Occipital lobe (tissue), 1 donor: ENCODE measurements at regions not wholly inside any gene's neighbourhood (a gene's known extent, or its start where the extent isn't known, plus 50 kb on each side); places are given as distances from the start of the nearest gene placed in this dataset.

Experiments used
- DNase-seq: peaks from one replicate; lab custom pipeline; 2025; lab: John Stamatoyannopoulos, UW

DNA sequence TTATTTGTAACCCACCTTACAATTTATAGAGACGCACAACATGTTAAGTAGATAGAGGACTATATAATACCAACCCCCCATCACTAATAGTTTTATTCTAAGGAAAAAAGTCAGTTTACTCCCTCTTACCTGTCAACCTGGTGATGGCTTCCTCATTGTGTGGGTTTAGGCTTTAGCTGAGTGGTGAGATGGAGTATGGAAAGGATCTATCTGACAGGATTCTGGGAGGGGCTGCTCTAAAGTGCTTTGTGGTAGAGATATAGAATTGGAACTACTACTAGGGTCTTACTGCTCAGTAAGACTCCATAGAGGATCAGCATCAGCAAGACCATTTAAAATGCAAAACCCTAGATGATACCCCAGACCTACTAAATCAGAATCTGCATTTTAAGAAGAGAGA lies 82.1 kb upstream of the IFNE start:
- no peak for DNase-seq

DNA sequence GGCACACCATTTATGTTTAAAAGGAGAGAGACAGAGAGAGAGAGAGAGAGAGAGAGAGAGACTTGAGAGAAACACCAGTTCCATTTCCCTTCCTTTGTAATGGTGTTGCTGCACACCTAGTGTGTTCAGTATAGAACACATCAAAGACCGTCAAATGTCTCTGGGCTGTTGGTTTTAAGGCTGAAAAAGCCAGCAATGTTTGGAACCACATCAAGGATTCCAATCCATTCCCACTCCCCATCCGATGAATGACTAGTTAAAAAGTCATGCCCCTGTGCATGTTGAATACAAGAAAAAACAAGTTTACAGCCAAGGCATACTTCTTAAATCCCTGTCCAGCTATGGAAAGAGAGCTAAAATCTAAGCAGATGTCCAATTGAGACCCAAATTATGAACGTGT lies 83.0 kb upstream of the IFNE start:
- DNase-seq: no peak

DNA sequence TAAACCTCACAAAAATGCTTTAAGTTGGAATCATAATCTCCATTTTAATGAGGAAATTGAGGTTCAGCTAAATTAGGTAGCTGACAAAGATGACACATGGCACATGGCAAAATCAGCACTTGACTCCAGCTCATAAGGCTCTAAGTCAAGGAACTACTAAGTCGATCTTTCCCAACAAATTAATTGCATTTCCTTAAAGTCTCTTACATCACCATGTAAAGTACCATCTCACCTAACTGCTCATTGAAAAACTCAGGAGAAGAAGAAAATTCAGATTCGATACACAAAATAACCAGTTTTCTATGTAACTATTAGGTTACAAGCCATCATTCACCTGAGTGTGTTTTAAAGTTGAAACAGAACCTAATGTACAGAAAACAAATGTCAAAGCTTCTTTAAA lies 85.8 kb upstream of the IFNE start:
- no peak for DNase-seq

DNA sequence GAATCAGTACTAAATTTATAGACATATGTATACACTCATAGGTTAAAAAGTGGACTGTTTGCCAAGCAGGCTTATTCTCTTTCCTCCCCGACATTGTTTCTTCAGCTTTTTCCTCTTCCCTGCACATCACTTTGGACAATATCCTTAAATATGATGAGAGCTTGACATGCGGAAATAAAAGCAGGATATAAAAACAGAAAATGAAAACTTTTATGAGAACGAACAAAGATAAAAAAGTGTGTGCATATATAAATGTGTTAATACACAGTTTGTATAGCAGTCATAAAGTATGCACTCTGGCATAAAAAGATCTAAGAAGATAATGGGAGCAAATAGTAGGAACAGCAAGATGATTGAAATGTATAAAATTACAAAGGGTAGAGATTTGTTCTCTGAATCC lies 86.4 kb upstream of the IFNE start:
- no peak for DNase-seq

DNA sequence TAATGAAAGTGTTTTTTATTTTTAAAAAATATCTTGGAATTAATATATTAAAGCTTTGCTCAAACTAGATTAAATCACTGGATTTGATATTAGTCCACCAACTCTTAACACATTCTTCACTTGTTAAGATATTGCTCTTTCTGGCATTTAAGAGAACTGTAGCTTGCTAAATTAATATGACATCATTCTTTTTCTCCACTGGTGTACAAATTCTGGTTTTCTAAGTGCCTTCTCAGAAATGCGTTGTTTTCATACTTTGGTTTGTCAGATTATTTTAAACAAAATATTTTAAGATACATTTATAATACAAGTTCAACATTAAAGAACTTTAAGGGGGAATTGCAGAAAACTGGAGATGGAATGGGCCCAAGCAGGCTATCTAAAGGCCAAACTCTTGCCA lies 87.6 kb upstream of the IFNE start:
- DNase-seq: no peak

DNA sequence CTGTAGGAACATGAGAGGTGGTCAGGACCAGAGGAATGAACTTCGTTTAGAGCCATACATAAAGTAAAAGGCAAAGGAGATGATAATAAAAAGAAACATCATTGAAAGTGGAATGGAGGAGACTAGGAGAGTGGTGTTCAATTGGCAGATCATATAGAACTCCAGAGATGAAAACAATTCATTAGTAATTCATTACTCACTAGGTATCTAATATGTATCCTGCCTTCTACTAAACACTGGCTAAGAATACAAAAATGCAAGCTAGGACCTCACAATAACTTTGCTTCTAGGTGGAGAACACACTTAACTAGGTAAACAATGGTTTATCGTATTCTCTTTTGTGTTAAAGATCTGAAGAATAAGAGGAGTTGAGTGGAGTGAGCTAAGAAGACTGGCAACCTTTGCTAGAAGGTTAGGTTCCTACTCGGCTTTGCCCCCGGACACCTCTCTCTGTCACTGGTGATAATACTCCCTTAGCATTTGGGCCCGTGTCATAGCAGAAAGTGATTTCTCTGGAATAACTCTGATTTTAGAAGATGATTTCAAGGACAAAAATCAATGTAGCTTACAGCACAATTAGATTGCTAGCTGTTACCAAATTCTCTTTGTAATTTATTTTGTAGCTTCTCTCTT lies 88.6 kb upstream of the IFNE start:
- no peak for DNase-seq

DNA sequence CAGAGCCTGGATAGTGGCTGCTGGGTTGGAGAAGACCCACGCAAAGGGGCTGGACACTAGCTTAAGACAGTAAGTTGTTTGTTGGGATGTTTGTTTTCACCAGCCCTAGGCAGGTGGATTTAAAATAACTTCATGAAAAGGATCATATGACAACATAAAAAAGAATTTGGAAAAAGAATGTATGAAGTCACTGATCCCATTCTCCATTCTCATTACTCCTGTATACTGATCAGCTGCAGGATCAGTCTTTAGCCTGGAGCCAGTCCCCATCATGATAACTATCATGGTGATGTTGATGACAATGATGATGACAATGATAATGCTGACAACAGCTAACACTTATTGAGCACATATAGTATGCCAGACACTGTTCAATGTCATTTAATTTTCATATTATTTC lies 92.1 kb upstream of the IFNE start:
- no peak for DNase-seq

DNA sequence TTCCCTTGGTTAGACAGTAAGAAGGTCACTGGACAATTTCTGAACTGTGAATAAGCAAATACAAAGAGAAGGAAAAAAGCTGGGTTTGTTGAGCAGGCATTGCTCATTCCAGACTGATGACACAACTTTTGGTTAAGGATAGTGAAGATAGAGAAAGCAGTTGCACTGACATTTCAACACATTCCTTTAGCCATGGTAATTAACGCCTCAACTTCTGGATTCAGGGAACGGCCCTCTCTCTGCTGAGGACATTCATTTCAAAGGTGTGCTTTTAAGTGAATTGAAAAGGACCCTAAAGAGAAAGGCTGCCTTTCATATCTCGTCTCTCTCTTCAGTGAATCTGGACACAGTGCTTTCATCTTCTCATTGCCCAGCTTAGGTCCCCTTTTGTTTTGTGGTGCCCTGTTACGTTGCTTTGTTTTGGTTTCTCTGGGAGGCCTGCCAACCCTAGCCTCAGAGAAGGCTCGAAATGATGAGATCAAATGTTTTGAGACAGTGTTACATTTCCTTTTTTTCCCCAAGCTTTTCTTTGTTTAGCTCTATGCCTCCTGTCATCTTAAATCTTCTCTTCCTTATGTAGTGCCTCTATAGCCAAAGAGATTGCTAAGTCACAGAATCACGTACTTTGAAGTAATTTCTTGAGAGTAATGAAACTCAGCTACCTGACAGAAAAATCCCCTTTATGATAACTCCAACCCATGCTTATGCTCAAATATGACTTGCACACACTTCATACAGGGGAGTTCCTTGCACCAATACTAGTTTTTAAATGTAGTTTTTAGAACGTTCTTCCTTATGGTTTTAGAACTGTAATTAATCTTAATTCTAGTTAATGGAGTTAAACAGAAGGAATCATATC lies 94.4 kb upstream of the IFNE start:
- DNase-seq: no peak

DNA sequence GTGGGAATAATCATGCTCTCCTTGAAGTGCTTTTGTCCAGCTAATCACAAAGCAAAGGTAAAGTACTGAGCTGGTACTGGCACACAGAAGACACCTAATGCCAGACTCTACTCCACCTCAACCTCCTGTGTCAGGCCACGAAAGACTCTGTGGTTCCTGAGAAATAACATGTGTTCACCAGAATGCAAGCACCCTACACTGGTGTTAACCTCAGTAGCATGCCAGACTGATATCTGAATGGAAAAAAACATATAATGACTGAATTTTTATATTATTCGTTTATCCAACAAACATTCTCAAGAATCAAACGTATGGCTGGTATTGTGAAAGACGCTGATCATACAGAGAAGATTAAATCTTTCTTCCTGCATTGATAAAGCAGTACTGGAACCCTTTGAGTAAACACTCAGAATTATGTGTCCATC lies 97.1 kb upstream of the IFNE start:
- DNase-seq: no peak

DNA sequence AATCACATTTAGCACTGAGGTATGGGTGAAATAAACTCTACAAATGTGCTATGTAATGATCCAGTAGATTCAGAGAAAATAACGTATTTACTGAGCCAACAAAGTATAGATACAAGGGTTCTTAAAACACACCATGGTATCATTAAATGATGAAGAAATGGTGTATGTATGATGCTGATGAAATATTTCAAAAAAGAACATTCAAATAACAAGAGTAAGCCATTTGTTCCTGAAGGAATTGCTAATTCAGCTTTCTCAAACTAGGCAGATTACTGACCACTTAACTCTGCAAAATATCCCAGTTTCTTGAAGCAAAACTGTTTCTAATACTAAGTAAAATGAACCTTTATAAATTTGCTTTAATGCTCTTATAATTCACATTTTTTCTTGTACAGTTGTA lies 97.6 kb upstream of the IFNE start:
- no peak for DNase-seq

DNA sequence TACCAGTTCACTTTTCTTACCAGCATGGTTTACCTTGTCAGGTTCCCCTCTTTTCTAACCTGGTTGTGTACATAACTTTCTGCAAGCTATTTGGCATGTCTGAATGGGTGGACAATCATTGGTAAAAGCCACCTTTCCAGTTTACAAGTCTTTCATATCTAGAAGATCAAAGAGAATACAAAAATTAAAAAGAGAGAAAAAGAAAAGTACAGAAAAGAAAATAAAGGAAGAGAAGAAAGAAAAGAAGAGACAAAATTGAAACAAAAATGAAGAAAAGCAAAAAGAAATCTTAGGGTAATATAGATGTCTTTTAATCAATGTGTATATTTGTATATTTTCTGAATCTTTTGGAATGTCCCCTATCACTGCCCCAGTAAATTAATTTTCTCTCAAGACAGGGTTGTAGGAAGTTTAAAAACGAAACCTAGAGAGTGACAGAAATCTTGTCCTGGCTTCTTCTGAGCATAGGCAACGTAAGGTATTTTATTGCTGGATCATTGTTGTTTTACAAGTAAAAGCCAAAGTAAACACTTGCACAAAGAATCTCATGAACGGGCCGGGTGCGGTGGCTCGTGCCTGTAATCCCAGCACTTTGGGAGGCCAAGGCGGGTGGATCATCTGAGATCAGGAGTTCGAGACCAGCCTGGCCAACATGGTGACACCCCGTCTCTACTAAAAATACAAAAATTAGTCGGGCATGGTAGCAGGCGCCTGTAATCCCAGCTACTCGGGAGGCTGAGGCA lies 98.7 kb upstream of the IFNE start:
- DNase-seq: no peak

DNA sequence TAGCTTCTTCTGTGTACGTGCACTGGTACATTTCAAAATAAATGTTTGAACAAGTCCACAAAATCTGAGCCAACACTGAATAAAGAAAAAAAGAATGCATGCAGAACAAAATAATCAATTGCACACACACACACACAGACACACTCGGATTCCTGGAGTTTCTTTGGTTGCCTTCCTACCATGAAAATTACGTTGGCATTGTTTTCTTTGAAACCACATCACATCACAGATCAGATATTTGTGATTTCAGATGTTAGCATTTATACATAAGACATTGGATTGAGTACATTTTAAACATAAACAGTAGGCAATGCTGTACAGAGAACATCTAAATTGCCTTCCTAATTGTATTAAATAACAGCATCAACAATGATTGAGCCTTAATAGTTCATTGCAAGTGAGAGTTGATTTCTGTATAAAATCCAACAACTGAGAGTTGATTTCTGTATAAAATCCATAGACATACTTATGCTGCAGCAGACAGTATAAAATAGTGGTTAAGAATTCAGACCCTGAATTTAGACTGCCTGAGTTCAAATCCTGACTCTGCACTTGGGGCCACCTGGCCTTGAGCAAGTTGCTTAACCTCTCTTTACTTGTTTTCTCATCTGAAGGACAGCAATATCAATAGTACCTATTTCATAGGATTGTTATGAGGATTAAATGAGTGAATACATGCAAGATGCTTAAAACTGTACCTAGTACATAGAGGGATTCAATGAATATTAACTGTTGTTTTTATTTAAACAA lies 101.7 kb upstream of the IFNE start:
- DNase-seq: no peak

DNA sequence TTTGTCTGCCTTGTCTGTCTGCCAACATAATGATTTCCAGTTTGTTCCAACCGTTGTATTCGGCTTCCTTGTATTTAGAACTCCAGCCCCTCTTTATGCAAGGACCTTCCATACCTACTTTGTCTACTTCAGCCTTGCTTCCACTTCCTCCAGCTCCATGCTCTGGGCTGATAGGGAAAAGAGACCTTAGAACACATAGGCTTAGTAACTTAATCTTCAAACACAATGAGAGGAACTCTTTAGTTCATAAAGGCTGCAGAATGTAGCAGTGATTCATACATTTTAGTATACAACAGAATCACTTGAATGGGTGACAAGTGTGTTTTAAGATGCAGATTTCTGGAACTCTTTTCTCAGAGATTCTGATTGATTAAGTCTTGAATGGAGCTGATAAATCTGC lies 102.8 kb upstream of the IFNE start:
- no peak for DNase-seq

DNA sequence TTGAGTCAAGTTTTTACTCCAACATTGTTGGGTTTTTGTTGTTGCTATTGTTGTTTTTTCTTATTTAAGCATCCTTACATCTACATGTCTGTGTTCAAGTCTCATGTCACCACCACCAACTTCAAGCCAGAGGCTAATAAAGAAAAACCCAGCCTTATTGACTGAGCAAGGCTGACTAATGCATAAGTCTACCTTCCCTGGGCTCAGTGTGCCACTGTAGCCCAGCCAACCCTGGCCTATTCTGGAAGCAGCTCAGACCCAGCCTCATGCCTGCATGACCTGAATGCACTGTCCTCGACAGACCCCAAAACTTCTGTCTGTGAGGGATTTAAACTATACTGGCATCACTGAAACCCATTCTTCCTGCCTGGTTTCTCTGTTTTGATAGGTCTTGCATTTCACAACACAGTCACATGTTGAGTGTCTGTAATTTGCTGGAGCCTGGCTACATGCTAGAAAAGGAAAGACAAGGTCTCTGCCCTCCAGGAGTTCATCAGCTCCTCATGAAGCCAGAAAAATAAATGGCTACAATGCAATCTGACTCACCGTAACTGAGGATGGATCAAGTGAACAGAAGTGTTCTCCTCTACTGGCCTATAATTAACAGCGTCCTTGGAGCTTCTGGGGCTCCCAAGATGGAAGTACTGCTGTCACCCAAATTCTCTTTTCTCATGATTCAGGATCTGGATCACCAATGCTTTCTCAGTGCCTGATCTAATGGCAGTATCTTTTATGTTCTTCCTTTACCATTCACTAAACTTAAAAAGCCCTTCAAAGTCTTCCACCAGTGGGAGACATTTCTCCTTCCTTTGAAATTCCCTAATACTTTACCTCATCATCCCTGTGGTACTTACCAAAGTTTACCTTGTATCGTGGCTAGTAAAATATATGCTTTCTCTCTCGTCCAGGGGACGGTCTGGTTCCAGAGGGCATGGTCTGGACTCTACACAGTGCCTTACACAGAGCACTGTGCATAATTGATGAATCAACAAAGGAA lies 103.9 kb upstream of the IFNE start:
- no peak for DNase-seq

DNA sequence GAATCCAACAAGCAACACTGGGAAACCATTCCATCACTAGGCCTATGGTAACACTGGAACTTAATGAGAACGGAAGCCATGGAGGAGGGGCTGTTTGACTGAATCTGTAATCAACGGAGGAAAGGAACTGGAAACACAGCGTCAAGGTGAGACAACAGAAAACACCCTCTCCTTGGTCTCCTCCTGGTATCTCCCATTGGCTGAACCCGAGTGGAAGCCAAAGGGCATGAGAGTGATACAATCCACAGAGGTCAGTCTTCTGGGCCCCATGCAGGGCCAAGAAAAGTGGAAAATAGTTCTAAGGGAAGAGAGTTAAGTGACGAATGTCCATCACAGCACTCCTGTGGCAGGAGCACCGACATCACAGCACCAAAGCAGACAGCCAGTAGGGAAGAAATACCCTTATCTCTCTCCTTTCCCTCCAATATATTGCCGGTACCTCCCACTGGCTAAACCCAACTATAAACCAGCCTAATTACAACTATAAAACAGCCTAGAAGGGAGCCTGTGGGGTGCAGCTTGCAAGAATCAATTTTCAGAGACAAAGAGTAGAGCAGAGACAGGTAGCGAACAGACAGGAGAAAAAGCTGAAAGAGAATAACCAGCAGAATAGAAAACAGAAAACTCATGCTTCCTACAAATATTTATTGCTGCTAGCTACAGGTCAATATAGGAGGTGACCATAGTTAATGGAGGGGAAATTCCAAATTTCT lies 107.4 kb upstream of the IFNE start:
- DNase-seq: no peak

DNA sequence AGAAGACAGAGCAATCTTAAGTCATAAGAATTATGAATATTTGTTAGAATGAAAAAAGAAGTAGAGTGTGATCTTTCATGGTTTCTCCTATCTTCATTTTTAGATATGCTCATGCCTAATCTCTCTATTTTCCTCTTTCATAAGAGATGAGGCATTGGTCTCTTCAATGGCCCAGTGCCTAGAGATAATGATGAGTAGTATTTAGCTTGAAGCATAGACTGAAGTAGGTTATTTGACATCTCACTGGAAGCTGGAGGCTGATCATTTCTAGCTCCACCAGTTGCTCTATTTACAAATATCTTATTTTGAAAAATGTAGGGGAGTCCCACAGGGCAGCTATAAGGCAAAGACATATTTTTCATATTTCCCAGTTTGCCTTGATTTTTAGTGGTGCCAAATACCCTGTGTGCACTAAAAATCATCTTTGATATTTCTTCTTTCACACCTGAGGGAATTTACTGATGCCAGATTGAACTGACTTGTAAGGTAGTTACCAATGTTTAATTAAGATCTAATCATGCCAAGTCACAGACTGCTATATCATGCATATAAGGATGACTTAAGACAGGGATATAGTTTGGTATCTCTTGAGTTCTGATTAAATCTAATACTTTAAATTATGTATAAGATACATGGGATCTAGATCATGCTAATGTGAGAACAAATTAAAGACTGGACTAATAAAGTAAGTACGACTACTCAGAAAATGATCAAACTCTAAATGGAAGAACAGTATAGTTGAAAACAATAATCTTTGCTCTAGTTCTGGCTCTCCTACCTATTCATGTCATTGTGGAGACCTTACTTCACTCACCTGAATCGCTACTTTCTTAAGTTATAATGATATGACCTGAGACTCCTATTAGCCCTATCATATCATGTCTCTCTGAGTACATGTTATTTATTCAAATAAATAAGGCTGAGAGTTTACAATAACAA lies 108.2 kb upstream of the IFNE start:
- no peak for DNase-seq

DNA sequence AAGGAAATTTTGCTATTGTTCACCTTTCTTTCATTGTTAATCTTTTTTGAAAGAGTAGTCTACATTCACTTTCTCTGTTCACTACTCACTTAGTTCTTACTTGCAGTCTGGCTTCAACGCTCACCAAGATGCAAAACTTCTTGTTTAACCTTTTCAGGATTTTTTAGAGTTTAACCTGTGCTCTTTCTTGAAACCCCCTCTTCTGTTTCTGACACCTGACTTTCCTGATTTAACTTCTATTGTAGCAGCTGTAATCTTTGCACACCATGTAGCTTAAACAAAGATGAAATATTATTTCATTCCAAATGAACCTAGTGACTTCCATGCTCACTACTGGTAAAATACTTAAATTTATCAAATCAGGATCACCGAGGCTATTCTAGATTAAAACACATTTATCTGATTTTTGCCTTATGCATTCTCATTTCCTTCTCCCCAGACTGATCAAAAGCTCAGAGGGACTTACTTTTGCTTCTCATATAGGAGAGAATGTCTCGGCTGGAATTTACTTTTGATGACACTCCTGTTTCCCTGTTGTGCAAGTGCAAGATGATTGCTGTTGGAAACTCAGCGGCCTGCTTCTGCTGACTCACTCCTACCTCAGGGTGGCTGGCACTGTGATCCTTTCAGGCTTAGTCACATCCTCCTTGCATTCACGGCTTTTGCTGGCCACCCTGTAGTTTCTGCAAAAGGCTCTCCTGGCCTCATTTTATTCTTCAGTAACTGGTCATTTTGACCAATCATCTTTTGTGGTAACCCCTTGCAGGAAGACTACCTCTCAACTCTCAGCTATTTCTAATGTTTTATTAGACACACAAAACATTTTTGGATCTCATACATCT lies 109.3 kb upstream of the IFNE start:
- peak; percentile 28 for DNase-seq

DNA sequence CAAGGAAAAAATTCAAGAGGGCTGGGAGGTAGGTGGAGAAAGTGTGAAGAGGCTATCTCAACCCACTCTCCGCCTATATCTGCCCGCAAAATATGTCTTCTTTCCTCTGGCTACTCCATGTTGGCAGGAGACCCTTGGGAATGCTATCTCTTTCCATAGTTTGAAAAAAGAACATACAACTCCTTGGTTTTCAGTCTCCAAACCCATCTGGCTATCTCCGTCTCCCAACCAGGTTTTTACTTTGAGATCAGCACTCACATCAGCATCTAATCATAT lies 109.9 kb upstream of the IFNE start:
- DNase-seq: no peak
